ENCODE measurements at regions not wholly inside any gene's neighbourhood (a gene's known extent, or its start where the extent isn't known, plus 50 kb on each side); places are given as distances from the start of the nearest gene placed in this dataset.

GRCh38 chr11:38723361-38723760 lies 2125.3 kb upstream of the RAG2 start:
- no peak for TF ChIP-seq CTCF (IDR thresholded peaks at IDR 0.05; ENCODE audit: extremely low read depth, low read depth, low read length)
- no peak overlapping the region for H2AFZ ChIP-seq (ENCODE audit: low read length)

GRCh38 chr11:38721586-38722315 lies 2123.7 kb upstream of the RAG2 start:
- no peak overlapping the region for H3K27ac ChIP-seq (ENCODE audit: low read depth, low read length)
- H3K36me3 ChIP-seq (ENCODE audit: insufficient read depth, low read length), result no peaks in the 10 kb centered on the region

More at GRCh38 chr11:38723361-38723760, 2125.3 kb upstream of the RAG2 start:
- Histone ChIP-seq H4K20me1 (ENCODE audit: insufficient read depth, low read length) (no peaks in the 10 kb centered on the region), H3K9me3 (ENCODE audit: low read depth, low read length) (no peaks in the 10 kb centered on the region), H3K79me2 (ENCODE audit: insufficient read depth, low read length) (no peaks in the 10 kb centered on the region), H3K36me3 (ENCODE audit: insufficient read depth, low read length) (no peaks in the 10 kb centered on the region), H3K4me2 (ENCODE audit: insufficient read depth, low read length) (no peak overlapping the region), H3K27ac (ENCODE audit: low read depth, low read length) (no peak overlapping the region), H3K4me3 (ENCODE audit: insufficient read depth, low read length) (no peak overlapping the region), H3K27me3 (ENCODE audit: insufficient read depth, low read length) (no peaks in the 10 kb centered on the region), H3K4me1 (ENCODE audit: insufficient read depth, low read length) (no peaks in the 10 kb centered on the region)
- DNase-seq (ENCODE audit: insufficient read length, low spot score, missing footprints), result no peak

GRCh38 chr11:38718659-38719058 lies 2120.6 kb upstream of the RAG2 start:
- no peak for TF ChIP-seq CTCF (IDR thresholded peaks at IDR 0.05; ENCODE audit: extremely low read depth, low read depth, low read length)
- Histone ChIP-seq H3K36me3 (ENCODE audit: insufficient read depth, low read length) (no peaks in the 10 kb centered on the region), H2AFZ (ENCODE audit: low read length) (no peak overlapping the region), H3K27me3 (ENCODE audit: insufficient read depth, low read length) (no peaks in the 10 kb centered on the region), H3K27ac (ENCODE audit: low read depth, low read length) (no peak overlapping the region), H4K20me1 (ENCODE audit: insufficient read depth, low read length) (no peaks in the 10 kb centered on the region), H3K4me2 (ENCODE audit: insufficient read depth, low read length) (no peak overlapping the region), H3K4me3 (ENCODE audit: insufficient read depth, low read length) (no peak overlapping the region), H3K4me1 (ENCODE audit: insufficient read depth, low read length) (no peaks in the 10 kb centered on the region), H3K9me3 (ENCODE audit: low read depth, low read length) (no peaks in the 10 kb centered on the region), H3K79me2 (ENCODE audit: insufficient read depth, low read length) (no peaks in the 10 kb centered on the region)
- no peak for DNase-seq (ENCODE audit: insufficient read length, low spot score, missing footprints)

More at GRCh38 chr11:38721586-38722315, 2123.7 kb upstream of the RAG2 start:
- TF ChIP-seq CTCF (IDR thresholded peaks at IDR 0.05; ENCODE audit: extremely low read depth, low read depth, low read length), result no peak
- H3K4me2 ChIP-seq (ENCODE audit: insufficient read depth, low read length), result no peak overlapping the region
- H3K9me3 ChIP-seq (ENCODE audit: low read depth, low read length), result no peaks in the 10 kb centered on the region
- DNase-seq (ENCODE audit: insufficient read length, low spot score, missing footprints), result no peak
- no peaks in the 10 kb centered on the region for H4K20me1 ChIP-seq (ENCODE audit: insufficient read depth, low read length)
- no peaks in the 10 kb centered on the region for H3K79me2 ChIP-seq (ENCODE audit: insufficient read depth, low read length)
- H2AFZ ChIP-seq (ENCODE audit: low read length), result no peak overlapping the region
- no peaks in the 10 kb centered on the region for H3K27me3 ChIP-seq (ENCODE audit: insufficient read depth, low read length)
- no peaks in the 10 kb centered on the region for H3K4me1 ChIP-seq (ENCODE audit: insufficient read depth, low read length)
- H3K4me3 ChIP-seq (ENCODE audit: insufficient read depth, low read length), result no peak overlapping the region

GRCh38 chr11:38718049-38718448 lies 2120.0 kb upstream of the RAG2 start:
- Histone ChIP-seq H3K27me3 (ENCODE audit: insufficient read depth, low read length) (no peaks in the 10 kb centered on the region), H4K20me1 (ENCODE audit: insufficient read depth, low read length) (no peaks in the 10 kb centered on the region), H3K9me3 (ENCODE audit: low read depth, low read length) (no peaks in the 10 kb centered on the region), H3K4me3 (ENCODE audit: insufficient read depth, low read length) (no peak overlapping the region), H3K4me1 (ENCODE audit: insufficient read depth, low read length) (no peaks in the 10 kb centered on the region), H3K79me2 (ENCODE audit: insufficient read depth, low read length) (no peaks in the 10 kb centered on the region), H2AFZ (ENCODE audit: low read length) (no peak overlapping the region), H3K4me2 (ENCODE audit: insufficient read depth, low read length) (no peak overlapping the region), H3K36me3 (ENCODE audit: insufficient read depth, low read length) (no peaks in the 10 kb centered on the region), H3K27ac (ENCODE audit: low read depth, low read length) (no peak overlapping the region)
- no peak for DNase-seq (ENCODE audit: insufficient read length, low spot score, missing footprints)
- no peak for TF ChIP-seq CTCF (IDR thresholded peaks at IDR 0.05; ENCODE audit: extremely low read depth, low read depth, low read length)

Measured in osteoblast (primary cell).